GM12892 (cell line): ENCODE measurements at regions not wholly inside any gene's neighbourhood (a gene's known extent, or its start where the extent isn't known, plus 50 kb on each side); places are given as distances from the start of the nearest gene placed in this dataset.
"Not testable (repeated sequence)": the region's sequence is repeated elsewhere in the genome, so short reads cannot be mapped to it uniquely, and the experiment has no call there.

ENCODE experiments used
- DNase-seq: peaks from one replicate; pipeline ENCODE4 v3.0.0; 2011; ENCODE audit not compliant: insufficient read length
- FAIRE-seq: peaks from 2 replicates; lab custom pipeline; 2011; peaks lifted over from hg19 to GRCh38; lab: Jason Lieb, UNC
- POLR2A ChIP-seq: IDR thresholded peaks from 2 replicates; pipeline ENCODE4 v1.6.1; 2011; ENCODE audit warnings: low read depth, low read length, control low read depth
- POLR2AphosphoS5 ChIP-seq: IDR thresholded peaks from 2 replicates; pipeline ENCODE4 v1.6.1; 2011; ENCODE audit warnings: low read depth, low read length, control low read depth
- TAF1 ChIP-seq: IDR thresholded peaks from 2 replicates; pipeline ENCODE4 v1.6.1; 2011; ENCODE audit warnings: low read depth, mild to moderate bottlenecking, control low read depth, low read length, borderline replicate concordance

- FAIRE-seq (no peak), DNase-seq (no peak)
- TF ChIP-seq POLR2AphosphoS5, result no peak
These were observed 71.2 kb upstream of the PARP8 start for GRCh38 chr5:50595199-50595598.

- not testable (repeated sequence) for DNase-seq, FAIRE-seq
These were observed 64.9 kb upstream of the PARP8 start for GRCh38 chr5:50601576-50601975.

GRCh38 chr5:50606179-50606578, 60.3 kb upstream of the PARP8 start:
- no peak for TF ChIP-seq POLR2A
- no peak for TF ChIP-seq TAF1
- no peak for TF ChIP-seq POLR2AphosphoS5

GRCh38 chr5:50607456-50607855, 59.0 kb upstream of the PARP8 start:
- not testable (repeated sequence) for DNase-seq, FAIRE-seq

More at GRCh38 chr5:50606179-50606578, 60.3 kb upstream of the PARP8 start:
- FAIRE-seq, result no peak
- DNase-seq, result no peak

- DNase-seq, FAIRE-seq: not testable (repeated sequence)
These were observed 58.3 kb upstream of the PARP8 start for GRCh38 chr5:50607953-50608705.

GRCh38 chr5:50613057-50613456, 53.4 kb upstream of the PARP8 start:
- FAIRE-seq, DNase-seq: not testable (repeated sequence)
